SK-N-SH treated with all-trans-retinoic acid at 6 μM for 48 hours (cell line): ENCODE measurements at regions not wholly inside any gene's neighbourhood (a gene's known extent, or its start where the extent isn't known, plus 50 kb on each side); places are given as distances from the start of the nearest gene placed in this dataset.

Experiments
- ARNTL ChIP-seq: fragments of 450-650 bp; formaldehyde crosslinking; IDR thresholded peaks from 2 replicates; pipeline ENCODE4 v1.5.0; 2020; ENCODE audit warnings: low read depth, mild to moderate bottlenecking, moderate library complexity, borderline replicate concordance
- CSDC2 ChIP-seq: fragments of 250-450 bp; sonication (Bioruptor Pico); IDR thresholded peaks from 2 replicates; pipeline ENCODE4 v1.5.0; 2020; ENCODE audit warnings: mild to moderate bottlenecking, moderate library complexity
- ESRRG ChIP-seq: fragments of 250-450 bp; sonication (Bioruptor Pico); IDR thresholded peaks from 2 replicates; pipeline ENCODE4 v1.6.1; 2021; ENCODE audit warnings: mild to moderate bottlenecking
- GLIS3 ChIP-seq: fragments of 250-450 bp; sonication (Bioruptor Pico); IDR thresholded peaks from 2 replicates; pipeline ENCODE4 v1.5.0; 2020; ENCODE audit warnings: mild to moderate bottlenecking, moderate library complexity
- ISL1 ChIP-seq: fragments of 250-450 bp; sonication (Bioruptor Pico); IDR thresholded peaks from 2 replicates; pipeline ENCODE4 v2.1.2; 2022; ENCODE audit warnings: mild to moderate bottlenecking, moderate library complexity
- POU6F1 ChIP-seq: fragments of 250-450 bp; sonication (Bioruptor Pico); IDR thresholded peaks from 2 replicates; pipeline ENCODE4 v1.8.0; 2021; ENCODE audit warnings: low read depth, mild to moderate bottlenecking, moderate library complexity, borderline replicate concordance
- PPARA ChIP-seq: fragments of 250-450 bp; sonication (Bioruptor Pico); IDR thresholded peaks from 2 replicates; pipeline ENCODE4 v1.5.0; 2020; ENCODE audit warnings: mild to moderate bottlenecking, borderline replicate concordance
- RARB ChIP-seq: fragments of 250-450 bp; sonication (Bioruptor Pico); IDR thresholded peaks from 2 replicates; pipeline ENCODE4 v1.8.0; 2021; ENCODE audit warnings: mild to moderate bottlenecking, moderate library complexity
- TOX ChIP-seq: fragments of 250-450 bp; sonication (Bioruptor Pico); IDR thresholded peaks from 2 replicates; pipeline ENCODE4 v1.8.0; 2021; ENCODE audit warnings: mild to moderate bottlenecking, moderate library complexity, borderline replicate concordance
- ZNF565 ChIP-seq: fragments of 450-650 bp; formaldehyde crosslinking; conservative IDR thresholded peaks from 2 replicates; pipeline ENCODE4 v1.5.0; 2020; ENCODE audit warnings: low read depth, mild to moderate bottlenecking, moderate library complexity
- ZNF8 ChIP-seq: fragments of 450-650 bp; formaldehyde crosslinking; IDR thresholded peaks from 2 replicates; pipeline ENCODE4 v1.5.0; 2020; ENCODE audit warnings: mild to moderate bottlenecking, moderate library complexity
- TF ChIP-seq, protein P1 (sequence below): fragments of 250-450 bp; sonication (Bioruptor Pico); IDR thresholded peaks from 2 replicates; pipeline ENCODE4 v1.5.1; 2020; ENCODE audit warnings: low read depth, mild to moderate bottlenecking, moderate library complexity

- TF ChIP-seq GLIS3 (CRISPR knock-in tag) (no peak), ARNTL (CRISPR knock-in tag) (no peak), ZNF8 (CRISPR knock-in tag) (no peak), ZNF565 (no peak), ISL1 (CRISPR knock-in tag) (no peak), PPARA (CRISPR knock-in tag) (no peak), POU6F1 (CRISPR knock-in tag) (no peak), TOX (CRISPR knock-in tag) (no peak), CSDC2 (CRISPR knock-in tag) (no peak), ESRRG (CRISPR knock-in tag) (no peak), RARB (CRISPR knock-in tag) (no peak)
- TF ChIP-seq, protein P1, sequence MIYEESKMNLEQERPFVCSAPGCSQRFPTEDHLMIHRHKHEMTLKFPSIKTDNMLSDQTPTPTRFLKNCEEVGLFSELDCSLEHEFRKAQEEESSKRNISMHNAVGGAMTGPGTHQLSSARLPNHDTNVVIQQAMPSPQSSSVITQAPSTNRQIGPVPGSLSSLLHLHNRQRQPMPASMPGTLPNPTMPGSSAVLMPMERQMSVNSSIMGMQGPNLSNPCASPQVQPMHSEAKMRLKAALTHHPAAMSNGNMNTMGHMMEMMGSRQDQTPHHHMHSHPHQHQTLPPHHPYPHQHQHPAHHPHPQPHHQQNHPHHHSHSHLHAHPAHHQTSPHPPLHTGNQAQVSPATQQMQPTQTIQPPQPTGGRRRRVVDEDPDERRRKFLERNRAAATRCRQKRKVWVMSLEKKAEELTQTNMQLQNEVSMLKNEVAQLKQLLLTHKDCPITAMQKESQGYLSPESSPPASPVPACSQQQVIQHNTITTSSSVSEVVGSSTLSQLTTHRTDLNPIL, result no peak
Observed at GRCh38 chr6:37578104-37578503, 78.4 kb upstream of the CCDC167 start.
